OCI-LY1 (cell line): ENCODE measurements at regions not wholly inside any gene's neighbourhood (a gene's known extent, or its start where the extent isn't known, plus 50 kb on each side); places are given as distances from the start of the nearest gene placed in this dataset.

Experiments
- H2AFZ ChIP-seq: fragments of 200-600 bp; sonication (generic), shearing (Covaris generic); 2 replicates; pipeline ENCODE4 v1.6.0; 2014; ENCODE audit warnings: antibody characterized with exemption, mild to moderate bottlenecking, low read length
- H3F3A ChIP-seq: fragments of 200-600 bp; sonication (generic), shearing (Covaris generic); 2 replicates; pipeline ENCODE4 v1.6.0; 2014; ENCODE audit warnings: mild to moderate bottlenecking, antibody characterized with exemption, low read length, moderate library complexity; ENCODE audit not compliant: insufficient read depth
- H3K27ac ChIP-seq: fragments of 200-600 bp; sonication (generic); 2 replicates; pipeline ENCODE4 v1.5.1; 2014; ENCODE audit warnings: low read length, mixed run types, mild to moderate bottlenecking, low read depth; ENCODE audit not compliant: poor library complexity, severe bottlenecking
- H3K27me3 ChIP-seq: fragments of 200-600 bp; sonication (generic); 2 replicates; pipeline ENCODE4 v1.6.0; 2014; ENCODE audit warnings: antibody characterized with exemption, mild to moderate bottlenecking, low read length, moderate library complexity; ENCODE audit not compliant: insufficient read depth
- H3K36me3 ChIP-seq: fragments of 200-600 bp; sonication (generic); 2 replicates; pipeline ENCODE4 v1.6.1; 2014; ENCODE audit warnings: mild to moderate bottlenecking, antibody characterized with exemption, low read length, moderate library complexity, mixed read lengths; ENCODE audit not compliant: insufficient read depth
- H3K4me1 ChIP-seq: fragments of 200-600 bp; sonication (generic); 2 replicates; pipeline ENCODE4 v1.5.1; 2014; ENCODE audit warnings: mild to moderate bottlenecking, low read length, moderate library complexity; ENCODE audit not compliant: insufficient read depth, severe bottlenecking
- H3K4me2 ChIP-seq: fragments of 200-600 bp; sonication (generic), shearing (Covaris generic); 2 replicates; pipeline ENCODE4 v1.6.1; 2014; ENCODE audit warnings: low read length
- H3K4me3 ChIP-seq: fragments of 200-600 bp; sonication (generic); 2 replicates; pipeline ENCODE4 v1.5.1; 2014; ENCODE audit warnings: low read length, low read depth, mild to moderate bottlenecking, mixed read lengths; ENCODE audit not compliant: poor library complexity, severe bottlenecking
- H3K79me2 ChIP-seq: fragments of 200-600 bp; shearing (Covaris generic); 2 replicates; pipeline ENCODE4 v1.6.1; 2016; ENCODE audit warnings: mixed run types, low read length, mixed read lengths; ENCODE audit not compliant: insufficient read depth
- H3K9ac ChIP-seq: fragments of 200-600 bp; sonication (generic), shearing (Covaris generic); 2 replicates; pipeline ENCODE4 v1.6.1; 2014; ENCODE audit warnings: mild to moderate bottlenecking, low read length, mixed read lengths
- H3K9me2 ChIP-seq: fragments of 200-600 bp; sonication (generic), shearing (Covaris generic); 2 replicates; pipeline ENCODE4 v1.6.1; 2014; ENCODE audit warnings: low read depth, mild to moderate bottlenecking, low read length, mixed read lengths
- H3K9me3 ChIP-seq: fragments of 200-600 bp; shearing (Covaris generic); 2 replicates; pipeline ENCODE4 v1.6.1; 2014; ENCODE audit warnings: low read length, mixed read lengths
- H4K20me1 ChIP-seq: fragments of 200-600 bp; sonication (generic), shearing (Covaris generic); 2 replicates; pipeline ENCODE4 v1.6.0; 2016; ENCODE audit warnings: mild to moderate bottlenecking, low read length; ENCODE audit not compliant: insufficient read depth
- EZH2 ChIP-seq: fragments of 200-600 bp; sonication (generic), shearing (Covaris generic); IDR thresholded peaks from 2 replicates; pipeline ENCODE4 v1.8.0; 2017; ENCODE audit warnings: borderline replicate concordance, mixed run types, mild to moderate bottlenecking, antibody characterized with exemption, low read length, moderate library complexity, mixed read lengths
- TF ChIP-seq, protein P1 (sequence below): fragments of 200-600 bp; sonication (generic), shearing (Covaris generic); IDR thresholded peaks from 2 replicates; pipeline ENCODE4 v1.5.1; 2017; ENCODE audit warnings: mild to moderate bottlenecking, antibody characterized with exemption, low read length, moderate library complexity, mixed read lengths

DNA sequence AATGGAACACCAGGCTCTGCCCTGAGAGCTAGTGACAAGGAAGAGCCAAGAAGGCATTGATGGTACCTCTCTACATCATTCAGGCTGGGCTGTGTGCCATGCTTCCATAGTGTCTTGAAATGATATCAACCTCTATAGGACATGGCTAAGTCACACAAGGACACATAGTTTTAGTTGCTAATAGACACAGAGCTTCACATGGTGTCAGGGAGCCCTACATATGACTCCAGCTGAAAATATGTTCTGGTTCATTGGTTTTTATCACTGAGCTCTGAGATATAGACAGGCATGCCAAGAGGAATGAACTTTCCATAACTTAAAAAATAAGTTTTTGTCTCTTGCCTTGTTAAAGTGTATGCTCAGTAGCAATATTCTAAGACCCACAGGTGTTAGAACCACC, 72.1 kb upstream of the PRKG2 start:
- Histone ChIP-seq H3K4me2 (no peak overlapping the region), H3K9me3 (no peaks in the 10 kb centered on the region), H3K27me3 (no peaks in the 10 kb centered on the region), H3K9ac (no peak overlapping the region), H3K4me1 (no peaks in the 10 kb centered on the region), H3K79me2 (no peaks in the 10 kb centered on the region), H2AFZ (no peak overlapping the region), H3F3A (no peaks in the 10 kb centered on the region), H3K27ac (no peak overlapping the region), H4K20me1 (no peaks in the 10 kb centered on the region), H3K4me3 (no peak overlapping the region), H3K9me2 (no peaks in the 10 kb centered on the region), H3K36me3 (no peaks in the 10 kb centered on the region)
- TF ChIP-seq, protein P1, sequence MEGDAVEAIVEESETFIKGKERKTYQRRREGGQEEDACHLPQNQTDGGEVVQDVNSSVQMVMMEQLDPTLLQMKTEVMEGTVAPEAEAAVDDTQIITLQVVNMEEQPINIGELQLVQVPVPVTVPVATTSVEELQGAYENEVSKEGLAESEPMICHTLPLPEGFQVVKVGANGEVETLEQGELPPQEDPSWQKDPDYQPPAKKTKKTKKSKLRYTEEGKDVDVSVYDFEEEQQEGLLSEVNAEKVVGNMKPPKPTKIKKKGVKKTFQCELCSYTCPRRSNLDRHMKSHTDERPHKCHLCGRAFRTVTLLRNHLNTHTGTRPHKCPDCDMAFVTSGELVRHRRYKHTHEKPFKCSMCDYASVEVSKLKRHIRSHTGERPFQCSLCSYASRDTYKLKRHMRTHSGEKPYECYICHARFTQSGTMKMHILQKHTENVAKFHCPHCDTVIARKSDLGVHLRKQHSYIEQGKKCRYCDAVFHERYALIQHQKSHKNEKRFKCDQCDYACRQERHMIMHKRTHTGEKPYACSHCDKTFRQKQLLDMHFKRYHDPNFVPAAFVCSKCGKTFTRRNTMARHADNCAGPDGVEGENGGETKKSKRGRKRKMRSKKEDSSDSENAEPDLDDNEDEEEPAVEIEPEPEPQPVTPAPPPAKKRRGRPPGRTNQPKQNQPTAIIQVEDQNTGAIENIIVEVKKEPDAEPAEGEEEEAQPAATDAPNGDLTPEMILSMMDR: no peak
- TF ChIP-seq EZH2: no peak

GRCh38 chr4:81282131-81282530, 67.1 kb upstream of the PRKG2 start:
- no peak for TF ChIP-seq EZH2
- TF ChIP-seq, protein P1: no peak
- Histone ChIP-seq H3F3A (no peaks in the 10 kb centered on the region), H3K79me2 (no peaks in the 10 kb centered on the region), H3K9me3 (no peaks in the 10 kb centered on the region), H4K20me1 (no peaks in the 10 kb centered on the region), H3K27ac (no peak overlapping the region), H3K27me3 (no peaks in the 10 kb centered on the region), H3K4me2 (no peak overlapping the region), H3K36me3 (no peaks in the 10 kb centered on the region), H3K4me1 (no peaks in the 10 kb centered on the region), H3K9me2 (no peaks in the 10 kb centered on the region), H3K9ac (no peak overlapping the region), H2AFZ (no peak overlapping the region), H3K4me3 (no peak overlapping the region)

- Histone ChIP-seq H3F3A (no peaks in the 10 kb centered on the region), H3K27me3 (no peaks in the 10 kb centered on the region), H3K9me3 (peaks cover 5% of the 10 kb centered on the region; the same call in 1 of the 2 replicates), H2AFZ (no peak overlapping the region), H3K79me2 (no peaks in the 10 kb centered on the region), H3K4me1 (no peaks in the 10 kb centered on the region), H4K20me1 (no peaks in the 10 kb centered on the region), H3K36me3 (no peaks in the 10 kb centered on the region), H3K9me2 (no peaks in the 10 kb centered on the region; the same call in 1 of the 2 replicates), H3K4me3 (no peak overlapping the region), H3K27ac (no peak overlapping the region), H3K9ac (no peak overlapping the region), H3K4me2 (no peak overlapping the region)
- TF ChIP-seq EZH2: no peak
- TF ChIP-seq, protein P1: no peak
Observed at GRCh38 chr4:81274460-81274859, 59.4 kb upstream of the PRKG2 start.
